Left colon (tissue), 2 donors: ENCODE measurements at regions not wholly inside any gene's neighbourhood (a gene's known extent, or its start where the extent isn't known, plus 50 kb on each side); places are given as distances from the start of the nearest gene placed in this dataset.

Experiments
- ATAC-seq: fragments of 200-7000 bp; cut with Tn5 transposase; one replicate; pipeline ENCODE4 v1.9.1; 2020; ENCODE audit warnings: mild to moderate bottlenecking, moderate library complexity
- DNase-seq, 2 donors: peaks; one replicate each; pipeline ENCODE4 v3.0.0-alpha.2; 2020
- intact Hi-C, 2 donors: fragments of 100-400 bp; cut with DNase I in 1 of 2; cut with micrococcal nuclease in 1 of 2; formaldehyde crosslinking; loops; one replicate each; pipeline versions ENCODE4 v1.11.2 to v1.14.0; 2022; cut with DNase I, micrococcal nuclease
- donor health status: DM: no; HTN: no; CAD: no.
- donor health status: DM: yes; HTN: yes; CAD: no.

DNA sequence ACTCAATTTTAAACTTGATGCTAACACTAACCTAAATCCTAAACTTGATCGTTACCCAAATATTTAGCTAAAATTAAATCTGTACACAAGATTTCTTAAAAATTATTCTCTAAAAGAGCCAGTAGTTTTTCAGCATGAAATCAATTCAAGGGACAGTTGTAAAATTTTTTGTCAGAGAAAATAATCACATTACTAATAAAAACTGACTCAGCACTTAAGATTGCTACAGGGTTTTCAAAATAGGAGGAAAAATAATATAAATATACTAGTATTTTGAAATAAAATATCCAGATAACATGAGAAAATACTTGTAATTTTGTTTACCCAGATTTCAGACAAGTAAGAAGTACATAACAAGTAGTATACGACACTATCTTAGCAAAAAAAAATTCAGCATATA lies 1268.1 kb upstream of the USP15 start:
- intact Hi-C loops = no loop called here
- DNase-seq (no peak), ATAC-seq (no peak)

DNA sequence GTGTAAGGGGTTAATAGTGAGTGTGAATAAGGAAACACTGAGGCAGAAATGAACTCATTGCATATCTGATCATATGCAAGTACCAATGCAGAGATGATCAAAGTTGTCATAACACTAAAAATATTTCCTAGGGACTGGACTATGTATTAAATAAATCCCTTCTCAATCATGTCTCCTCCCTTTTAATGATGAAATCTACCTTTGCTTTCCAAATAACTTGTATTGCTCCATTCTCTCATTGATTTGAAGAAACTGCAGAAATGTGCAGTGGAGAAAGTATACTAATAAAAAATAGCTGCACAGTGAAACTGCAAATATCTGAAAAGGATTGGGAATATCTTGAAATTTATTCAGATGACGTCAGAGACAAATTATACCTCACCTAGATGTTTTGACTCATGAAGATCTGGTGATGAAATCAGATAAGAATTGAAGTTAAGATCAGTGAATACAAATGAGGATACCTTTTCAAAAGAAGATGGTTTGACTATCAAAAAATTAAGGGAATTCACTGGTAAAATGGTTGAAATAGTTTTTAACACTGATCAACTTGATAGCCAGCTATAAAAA lies 1264.9 kb upstream of the USP15 start:
- intact Hi-C loops = no loop called here
- ATAC-seq (no peak), DNase-seq (no peak)

DNA sequence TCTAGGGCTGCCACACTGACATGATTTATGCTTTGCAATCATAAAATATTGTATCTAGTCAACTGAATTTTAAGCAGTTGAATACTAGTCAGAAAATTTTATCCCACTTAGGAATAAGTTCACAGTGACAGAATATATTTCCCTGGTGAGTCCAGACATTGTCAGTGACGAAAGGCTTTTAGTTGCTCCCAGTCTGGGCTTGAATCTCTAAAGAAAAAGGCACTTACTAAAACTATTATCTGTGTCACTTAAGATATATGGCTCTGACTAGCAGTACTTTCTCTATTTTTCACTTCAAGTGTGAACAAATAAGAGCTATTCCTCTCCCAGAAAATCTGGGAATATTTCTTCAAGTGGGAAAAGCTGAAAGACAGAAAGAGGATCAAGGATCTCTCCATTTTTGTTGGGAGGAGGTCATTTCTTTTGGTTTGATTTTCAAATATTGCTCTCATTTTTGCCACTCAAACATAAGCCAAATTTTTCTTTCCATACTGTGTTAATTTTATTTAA lies 1262.3 kb upstream of the USP15 start:
- ATAC-seq = no peak
- intact Hi-C loops = no loop called here
- DNase-seq = no peak

DNA sequence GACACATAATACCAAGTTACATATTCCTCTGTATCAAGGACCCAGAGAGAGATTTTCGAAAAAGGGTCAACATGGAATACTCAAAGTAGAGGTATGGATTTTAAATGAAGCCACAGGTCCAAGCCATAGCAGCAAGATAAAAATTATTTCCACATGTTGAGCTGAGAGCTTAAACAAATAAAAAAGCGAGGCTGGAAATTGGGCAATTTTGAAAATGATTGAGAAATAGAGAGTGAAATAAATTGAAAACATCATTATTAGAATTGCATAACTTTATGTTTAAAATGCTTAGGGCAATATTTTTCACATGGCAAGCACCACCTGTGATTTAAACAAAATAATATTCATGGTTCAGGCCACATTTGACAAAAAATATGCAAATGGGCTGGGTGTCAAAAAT lies 1251.0 kb upstream of the USP15 start:
- intact Hi-C loops = no loop called here
- no peak for DNase-seq
- no peak for ATAC-seq

DNA sequence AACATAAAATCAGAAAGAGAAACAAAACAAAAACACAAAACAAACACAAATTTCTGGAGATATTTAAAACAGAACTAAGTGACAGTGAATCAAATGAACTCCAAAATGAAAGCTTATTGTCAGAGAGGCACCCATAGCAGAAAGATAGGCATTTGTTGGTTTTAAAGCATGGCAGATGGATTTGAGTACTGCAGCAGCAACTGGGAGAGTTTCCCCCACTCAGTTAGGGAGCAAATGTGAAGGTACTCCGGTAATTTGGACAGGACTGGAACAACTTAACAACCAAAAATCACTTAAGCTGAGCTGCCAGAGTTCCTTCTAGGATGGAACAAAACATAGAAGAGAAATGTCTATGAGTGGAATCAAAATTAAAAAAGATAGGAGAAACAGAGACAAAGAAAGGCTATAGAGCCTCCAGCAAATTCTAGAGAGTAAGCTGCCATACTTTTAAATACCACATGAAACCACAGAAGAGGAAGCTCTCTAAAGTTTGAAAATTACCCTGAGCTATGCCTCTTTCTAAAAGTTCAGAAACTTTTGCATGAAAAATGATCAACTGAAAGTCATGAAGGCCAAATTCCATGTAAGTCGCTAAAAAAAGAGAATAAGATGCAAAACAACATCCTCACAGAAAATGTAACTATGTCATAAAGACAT lies 1248.3 kb upstream of the USP15 start:
- intact Hi-C loops = no loop called here
- DNase-seq (no peak), ATAC-seq (no peak)

DNA sequence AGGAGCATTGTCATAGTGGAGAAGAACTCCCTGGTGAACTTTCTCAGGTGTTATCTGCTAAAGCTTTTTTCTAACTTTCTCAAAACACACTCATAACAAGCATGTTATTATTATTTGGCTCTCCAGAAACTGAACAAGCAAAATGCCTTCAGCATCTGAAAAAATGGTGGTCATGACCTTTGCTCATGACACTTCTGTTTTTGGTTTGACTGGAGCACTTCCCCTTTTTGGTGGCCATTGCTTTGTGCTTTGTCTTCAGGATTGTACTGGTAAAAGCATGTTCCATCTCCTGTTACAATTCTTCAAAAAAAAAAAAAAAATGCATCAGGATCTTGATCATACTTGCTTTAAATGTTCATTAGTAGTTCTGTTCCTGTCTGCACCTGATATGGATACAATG lies 1241.6 kb upstream of the USP15 start:
- DNase-seq (no peak), ATAC-seq (no peak)
- intact Hi-C loops = no loop called here

DNA sequence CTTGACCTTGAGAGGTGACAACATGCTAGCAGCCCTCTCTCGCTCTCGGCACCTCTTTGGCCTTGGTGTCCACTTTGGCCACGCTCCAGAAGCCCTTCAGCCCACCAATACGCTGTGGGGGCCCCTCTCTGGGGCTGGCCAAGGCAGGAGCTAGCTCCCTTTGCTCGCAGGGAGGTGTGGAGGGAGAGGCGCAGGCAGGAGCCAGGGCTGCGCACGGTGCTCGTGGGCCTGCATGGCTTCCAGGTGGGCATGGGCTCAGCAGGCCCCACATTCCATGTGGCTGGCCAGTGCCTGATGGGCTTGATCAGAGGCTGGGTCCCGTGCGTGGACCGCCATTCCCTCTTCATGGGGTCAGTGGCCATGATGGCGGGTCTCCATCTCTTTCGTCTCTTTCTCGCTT lies 1237.0 kb upstream of the USP15 start:
- ATAC-seq (no peak), DNase-seq (no peak)
- intact Hi-C loops = no loop called here

DNA sequence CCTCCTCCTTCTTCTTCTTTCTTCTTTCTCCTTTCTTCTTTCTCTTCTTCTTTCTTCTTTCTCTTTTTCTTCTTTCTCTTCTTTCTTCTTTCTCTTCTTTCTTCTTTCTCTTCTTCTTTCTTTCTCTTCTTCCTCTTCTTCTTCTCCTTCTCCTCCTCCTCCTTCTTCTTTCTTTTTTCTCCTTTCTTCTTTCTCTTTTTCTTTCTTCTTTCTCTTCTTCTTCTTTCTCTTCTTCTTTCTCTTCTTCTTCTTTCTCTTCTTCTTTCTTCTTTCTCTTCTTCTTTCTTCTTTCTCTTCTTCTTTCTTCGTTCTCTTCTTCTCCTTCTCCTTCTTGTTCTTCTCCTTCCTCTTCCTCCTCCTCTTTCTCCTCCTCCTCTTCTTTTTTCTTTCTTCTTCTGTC lies 1230.7 kb upstream of the USP15 start:
- ATAC-seq (no peak), DNase-seq (no peak)
- intact Hi-C loops = no loop called here

DNA sequence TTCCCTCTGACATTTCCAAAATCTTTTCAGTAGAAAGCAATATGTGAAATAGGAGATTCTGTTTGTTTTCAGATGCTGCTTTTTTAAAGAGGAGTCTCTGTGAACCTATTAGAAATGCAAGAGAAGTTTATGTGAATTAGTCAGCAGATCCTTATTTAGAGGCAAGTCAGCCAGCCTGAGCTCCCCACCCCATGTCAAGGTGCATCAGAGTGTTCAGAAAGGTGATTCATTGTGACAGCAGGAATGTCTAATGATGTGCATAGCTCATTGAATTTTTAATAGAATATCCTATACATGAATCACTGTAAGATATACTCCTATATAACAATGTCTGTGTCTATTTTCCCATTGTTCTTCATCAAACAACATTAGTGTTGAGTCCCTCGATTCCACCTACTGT lies 1222.4 kb upstream of the USP15 start:
- DNase-seq (no peak), ATAC-seq (no peak)
- intact Hi-C loops = no loop called here

DNA sequence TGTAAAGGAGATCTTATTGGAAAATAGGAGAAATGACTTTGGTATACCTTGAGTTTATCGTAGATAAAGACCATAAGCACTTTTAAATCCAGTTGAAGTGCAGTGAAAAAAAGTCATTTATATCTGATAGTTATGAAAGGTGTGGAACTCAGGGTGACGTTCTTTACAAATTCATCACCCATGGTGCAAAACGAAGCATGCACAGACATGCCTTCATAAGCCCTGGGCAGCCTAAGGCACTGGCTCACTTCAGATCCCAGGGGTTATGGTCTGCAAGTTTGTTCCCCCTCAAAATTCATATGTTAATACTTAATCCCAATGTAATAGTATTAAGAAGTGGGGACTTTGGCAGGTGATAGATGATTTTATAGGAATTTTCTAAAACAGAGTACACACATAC lies 1216.4 kb upstream of the USP15 start:
- no peak for DNase-seq
- intact Hi-C loops = no loop called here
- no peak for ATAC-seq

DNA sequence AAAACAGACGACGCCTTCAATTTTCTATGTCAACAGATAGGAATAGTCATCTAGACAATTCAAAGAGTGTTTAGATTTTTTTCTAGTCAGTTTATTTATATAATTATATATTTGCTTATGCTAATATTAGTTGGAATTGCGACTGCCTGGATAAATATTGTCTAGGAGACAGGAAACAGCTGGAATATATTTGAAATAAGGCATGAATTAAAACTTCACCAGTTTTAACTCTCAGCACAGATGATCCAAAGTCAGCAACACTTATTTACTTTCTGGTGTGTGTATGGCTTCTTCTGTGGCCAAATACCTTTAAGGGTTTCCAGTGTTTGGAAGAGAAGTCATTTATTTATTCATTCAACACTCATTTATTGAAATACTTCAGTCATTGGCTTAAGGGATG lies 1215.4 kb upstream of the USP15 start:
- intact Hi-C loops = no loop called here
- ATAC-seq = no peak

DNA sequence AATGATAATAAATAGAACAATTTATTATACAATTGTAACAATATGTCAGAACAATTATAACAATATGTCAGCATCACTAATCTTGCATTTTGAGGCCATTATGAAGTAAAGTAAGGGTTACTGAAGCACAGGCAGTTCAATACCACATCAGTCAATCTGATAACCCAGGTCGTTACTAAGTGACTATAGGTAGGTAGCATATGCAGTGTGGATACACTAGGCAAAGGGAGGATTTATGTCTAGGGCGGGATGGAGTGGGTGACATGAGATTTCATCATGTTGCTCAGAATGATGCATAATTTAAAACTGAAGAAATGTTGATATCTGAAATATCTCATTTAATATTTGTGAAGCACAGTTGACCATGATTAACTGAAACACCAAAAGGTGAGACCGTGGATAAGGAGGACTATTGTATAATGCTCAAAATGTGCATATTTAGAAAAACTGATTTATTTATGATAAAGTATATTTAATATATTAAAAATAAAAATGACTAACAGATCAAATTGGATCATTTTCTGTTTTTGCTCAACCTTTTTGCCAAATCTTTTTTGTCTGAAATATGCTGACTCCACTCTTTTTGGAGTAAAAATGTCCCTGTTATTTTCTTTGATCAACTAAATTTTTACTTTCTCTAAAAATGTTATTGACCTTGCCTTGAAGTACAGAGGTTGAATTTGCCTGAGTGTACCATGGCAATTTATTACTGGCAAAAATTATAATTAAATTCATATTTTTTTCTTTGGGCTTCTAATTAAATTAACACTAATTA lies 1189.4 kb upstream of the USP15 start:
- DNase-seq (no peak), ATAC-seq (no peak)
- intact Hi-C loops = no loop called here

More for the DNA sequence above, 1215.4 kb upstream of the USP15 start:
- no peak for DNase-seq

DNA sequence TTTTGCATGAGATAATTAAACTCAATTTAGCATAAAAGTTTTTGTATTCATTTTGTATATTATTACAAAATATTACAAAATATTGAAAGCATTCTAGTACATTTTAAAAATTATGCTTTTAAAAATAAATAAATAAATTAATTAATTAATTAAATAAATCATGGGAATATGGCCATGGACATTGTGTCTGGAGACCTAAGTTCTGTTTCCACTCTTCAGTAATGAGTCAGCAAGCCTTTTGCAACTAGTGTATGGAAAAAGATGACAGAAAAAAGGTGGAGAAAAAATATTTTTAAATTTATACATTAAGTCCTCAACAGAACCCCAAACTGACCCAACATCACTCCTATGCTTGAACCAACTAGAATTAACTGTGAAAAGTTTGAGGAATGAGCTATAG lies 1187.5 kb upstream of the USP15 start:
- ATAC-seq (no peak), DNase-seq (no peak)
- intact Hi-C loops = no loop called here

DNA sequence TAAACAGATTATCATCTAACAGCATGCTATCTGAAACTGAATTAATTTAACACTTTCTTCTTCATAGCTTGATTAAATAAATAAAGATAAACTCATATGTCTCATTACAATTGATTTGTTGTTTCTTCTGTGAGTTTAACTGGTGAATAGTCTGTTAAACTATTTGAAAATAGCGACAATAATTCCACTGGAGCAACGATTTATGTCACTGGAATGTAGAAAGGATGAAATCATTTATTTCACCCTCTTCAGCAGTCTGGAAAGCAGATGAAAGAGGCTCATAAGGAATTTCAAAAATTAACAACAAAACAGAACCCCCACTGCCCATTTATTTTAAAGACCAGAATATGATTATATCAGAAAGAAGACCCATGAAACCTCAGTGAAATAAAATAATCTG lies 1165.1 kb upstream of the USP15 start:
- ATAC-seq = no peak
- no peak for DNase-seq
- intact Hi-C loops = no loop called here

DNA sequence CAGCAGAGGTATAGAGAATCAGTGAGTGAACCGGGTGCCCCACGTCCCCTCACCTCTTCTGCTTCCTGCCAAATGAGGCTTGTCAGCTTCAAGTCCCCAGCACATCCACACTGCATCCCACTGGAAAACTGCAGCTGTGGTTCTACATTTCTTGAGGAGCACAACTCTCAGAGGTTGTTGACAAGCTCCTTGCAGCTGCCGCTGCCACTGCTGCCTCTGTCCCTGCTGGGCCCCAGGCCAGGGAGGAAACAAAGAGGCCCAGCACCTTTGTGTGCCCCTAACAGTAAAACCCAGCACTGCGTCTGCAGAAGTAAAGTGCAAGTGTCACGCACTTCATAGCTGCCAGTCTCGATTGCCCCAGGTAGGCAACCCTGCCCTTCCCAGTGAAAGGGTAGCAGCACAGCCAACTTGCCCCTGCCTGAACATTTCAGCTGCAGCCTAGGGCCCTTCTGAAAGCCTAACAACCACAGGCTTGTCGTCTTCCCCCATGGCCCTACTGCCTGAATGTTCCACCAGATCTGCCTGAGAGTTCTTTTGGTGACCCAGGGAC lies 1162.1 kb upstream of the USP15 start:
- intact Hi-C loops = no loop called here
- DNase-seq (no peak), ATAC-seq (no peak)

DNA sequence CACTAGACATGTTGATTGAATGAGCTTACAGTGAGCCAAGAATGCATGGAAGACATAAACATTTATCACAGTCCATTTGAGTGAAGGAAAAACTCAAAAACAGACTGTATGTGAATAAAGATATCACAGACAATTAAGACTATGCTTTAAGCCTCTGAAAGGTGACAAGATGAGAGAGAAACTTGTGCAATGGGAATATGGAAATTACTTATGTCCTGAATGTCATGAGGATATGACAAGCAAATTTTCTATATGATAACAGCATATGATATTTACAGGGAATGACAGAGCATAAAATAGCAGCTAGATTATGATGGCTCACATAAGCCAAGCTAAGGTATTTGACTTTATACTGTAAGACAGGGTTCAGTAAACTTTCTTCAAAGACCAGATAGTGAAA lies 1153.1 kb upstream of the USP15 start:
- ATAC-seq (no peak), DNase-seq (no peak)
- intact Hi-C loops = no loop called here

DNA sequence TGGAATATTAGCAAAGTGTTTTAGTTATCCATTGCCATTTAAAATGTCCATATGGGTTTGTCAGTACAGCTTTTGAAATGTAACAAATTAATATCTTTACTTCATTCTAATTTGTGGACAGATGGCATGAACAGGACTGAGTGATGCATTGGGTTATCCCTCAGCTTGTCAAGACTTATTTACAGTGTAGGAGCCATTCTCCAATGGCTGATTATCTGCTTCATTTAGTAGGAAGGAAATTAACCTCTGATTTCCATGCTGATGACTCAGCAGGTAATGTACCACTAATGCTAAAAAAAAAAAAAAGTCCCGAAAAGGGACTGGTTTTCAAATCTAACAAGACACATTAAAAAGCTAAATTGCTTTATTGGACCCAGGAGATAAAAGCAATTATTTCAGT lies 1149.0 kb upstream of the USP15 start:
- no peak for ATAC-seq
- no peak for DNase-seq
- intact Hi-C loops = no loop called here

DNA sequence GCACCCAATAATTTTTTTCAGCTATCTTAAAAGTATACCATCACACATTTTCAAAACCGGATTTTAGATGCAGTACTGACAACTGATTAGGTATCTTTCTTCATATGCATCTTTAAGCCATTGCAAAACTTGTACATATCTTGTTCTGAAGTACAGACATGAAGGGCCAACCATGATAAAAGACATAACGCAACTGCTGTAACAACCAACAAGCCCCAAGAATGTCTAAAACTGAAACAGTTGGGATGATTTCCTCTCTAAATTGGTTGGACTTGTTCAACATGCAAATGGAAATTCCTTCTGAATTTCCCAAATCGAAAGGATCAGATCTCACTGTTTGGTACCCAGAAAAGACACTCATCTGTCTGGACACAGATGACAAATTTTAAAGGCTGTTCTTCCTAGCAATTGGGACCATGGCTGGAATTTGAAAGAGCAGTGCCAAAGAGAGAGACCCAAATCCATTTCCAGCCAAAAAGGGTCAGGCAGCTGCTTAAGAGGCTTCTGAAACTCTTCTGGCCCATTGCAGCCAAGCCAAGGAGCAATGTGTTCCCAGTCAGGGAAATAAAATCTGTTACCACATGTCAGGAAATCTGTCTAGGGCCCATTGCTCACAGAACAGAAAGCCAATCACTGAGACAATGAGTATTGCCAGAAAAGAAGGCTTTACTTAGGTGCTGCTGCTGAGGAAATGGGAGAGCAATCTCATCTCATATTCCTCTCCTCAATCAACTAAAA lies 1122.4 kb upstream of the USP15 start:
- intact Hi-C loops = no loop called here
- DNase-seq (no peak), ATAC-seq (no peak)

DNA sequence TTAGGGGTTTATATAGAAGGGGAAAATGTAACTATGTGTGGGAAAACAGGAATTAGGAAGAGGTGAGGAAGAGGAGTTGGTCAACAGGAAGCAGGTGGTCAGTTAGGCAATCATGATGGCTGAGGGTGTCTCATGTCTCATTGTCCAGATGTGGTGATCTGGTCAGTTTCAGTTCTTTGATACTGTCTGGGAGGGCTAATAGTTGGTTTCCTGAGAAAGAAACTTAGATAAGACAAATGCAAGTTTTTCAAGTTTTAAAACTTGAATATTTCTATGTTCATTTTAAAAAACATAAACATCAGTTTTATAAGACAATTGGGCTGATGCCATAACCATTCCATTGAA lies 1121.8 kb upstream of the USP15 start:
- intact Hi-C loops = no loop called here
- no peak for DNase-seq
- ATAC-seq = no peak

DNA sequence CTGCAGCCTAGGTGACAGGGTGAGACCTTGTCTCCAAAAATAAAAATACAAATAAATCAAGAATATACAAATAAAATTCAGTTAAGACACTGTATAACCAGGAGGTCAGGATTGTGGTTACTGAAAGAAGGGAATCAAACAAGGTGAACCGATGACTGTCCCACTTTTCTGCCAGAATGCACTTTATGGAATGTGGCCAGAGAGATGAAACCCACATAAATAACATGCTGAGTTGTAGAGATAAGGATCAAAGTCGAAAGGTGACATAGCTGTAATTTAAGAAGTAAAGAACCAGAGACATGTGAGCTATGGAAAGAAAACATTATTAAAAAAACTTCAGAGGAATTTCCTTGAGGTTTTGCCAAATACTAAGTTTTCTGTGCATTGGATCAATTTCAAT lies 1098.2 kb upstream of the USP15 start:
- intact Hi-C loops = no loop called here
- no peak for DNase-seq
- ATAC-seq = no peak
